ENCODE measurements at regions not wholly inside any gene's neighbourhood (a gene's known extent, or its start where the extent isn't known, plus 50 kb on each side); places are given as distances from the start of the nearest gene placed in this dataset.

- FAIRE-seq (no peak), DNase-seq (ENCODE audit: low read depth, low spot score) (no peak)
- BruUV-seq (replicated peaks) = no TSS peak
- no peak overlapping the region for H2AFZ ChIP-seq (ENCODE audit: low read depth, low read length)
- H3K9me1 ChIP-seq (replicated peaks; ENCODE audit: control insufficient read depth, extremely low read depth, insufficient read depth, low read length) = no peaks in the 10 kb centered on the region
- H3K27ac ChIP-seq (ENCODE audit: insufficient read depth, low read depth, low read length) = no peak overlapping the region
- H3K4me2 ChIP-seq (ENCODE audit: insufficient read depth, low read length) = no peak overlapping the region
- CTCF ChIA-PET = interaction anchor here (1.3 kb wide), 1 partner anchor 96 kb away, joined by 3 read pairs; no protein-coding TSS in a partner anchor
- no peak overlapping the region for H3K9ac ChIP-seq (replicated peaks; ENCODE audit: extremely low read depth, insufficient read depth, low read length)
- dilution Hi-C loops (cut with MboI; ENCODE audit: extremely low pct_ligation_motif_present, low sequenced_read_pairs) (no loop called here), intact Hi-C loops (cut with micrococcal nuclease) (no loop called here)
- no peaks in the 10 kb centered on the region for H3K79me2 ChIP-seq (ENCODE audit: control insufficient read depth, insufficient read depth, low read length)
- H4K20me1 ChIP-seq (replicated peaks; ENCODE audit: control insufficient read depth, extremely low read depth, insufficient read depth, low read length) = no peaks in the 10 kb centered on the region
- POLR2A ChIA-PET = no interaction called here
- H3K4me1 ChIP-seq (ENCODE audit: control insufficient read depth, extremely low read depth, insufficient read depth, low read length) = no peaks in the 10 kb centered on the region
- no peaks in the 10 kb centered on the region for H3K9me3 ChIP-seq (replicated peaks; ENCODE audit: control insufficient read depth, insufficient read depth, low read length)
- H3K27me3 ChIP-seq (ENCODE audit: control insufficient read depth in 2 of 2, insufficient read depth in 2 of 2, low read length in 2 of 2) = peaks cover 10 to 16% of the 10 kb centered on the region in 2 experiments
- no peak overlapping the region for H3K4me3 ChIP-seq (replicated peaks in 1 of 3; ENCODE audit: insufficient read depth in 1 of 3, low read depth in 1 of 3, low read length in 3 of 3)
- TF ChIP-seq GATA2 (IDR thresholded peaks at IDR 0.05; ENCODE audit: insufficient read depth, insufficient read length, low read depth, low read length) = no peak
- no peak for TF ChIP-seq CTCF (IDR thresholded peaks at IDR 0.05; ENCODE audit: extremely low read depth in 1 of 2, insufficient read depth in 1 of 2, low read depth in 1 of 2, low read length in 2 of 2)
- TF ChIP-seq FOS (IDR thresholded peaks at IDR 0.05; ENCODE audit: borderline replicate concordance, insufficient read depth, low read length) = no peak
- no peak for TF ChIP-seq MYC (IDR thresholded peaks at IDR 0.05; ENCODE audit: low read depth, low read length)
- TF ChIP-seq EZH2 (IDR thresholded peaks at IDR 0.05; ENCODE audit: borderline replicate concordance, low read depth, low read length, severe bottlenecking) = no peak
- no peak for TF ChIP-seq POLR2AphosphoS5 (IDR thresholded peaks at IDR 0.05; ENCODE audit: insufficient read depth, low read depth, low read length)
- no peak for TF ChIP-seq MAX (IDR thresholded peaks at IDR 0.05; ENCODE audit: insufficient read depth, insufficient read length)
- TF ChIP-seq POLR2A (IDR thresholded peaks at IDR 0.05; ENCODE audit: low read depth, low read length) = no peak
- no peak for TF ChIP-seq JUN (IDR thresholded peaks at IDR 0.05; ENCODE audit: borderline replicate concordance, insufficient read depth, insufficient read length, low read depth)
- no peaks in the 10 kb centered on the region for H3K36me3 ChIP-seq (ENCODE audit: control insufficient read depth in 2 of 2, extremely low read depth in 1 of 2, insufficient read depth in 2 of 2, low read length in 2 of 2)
These were observed 53.2 kb upstream of the MRPS6 start for GRCh38 chr21:34020005-34020847.
